HG02763 (cell line): ENCODE measurements at regions not wholly inside any gene's neighbourhood (a gene's known extent, or its start where the extent isn't known, plus 50 kb on each side); places are given as distances from the start of the nearest gene placed in this dataset.

ENCODE experiments used
- ATAC-seq: cut with Tn5 transposase; IDR thresholded peaks from one replicate; pipeline ENCODE4 v1.9.1; 2021; ENCODE audit warnings: mild to moderate bottlenecking, moderate library complexity; ENCODE audit not compliant: unreplicated experiment

DNA sequence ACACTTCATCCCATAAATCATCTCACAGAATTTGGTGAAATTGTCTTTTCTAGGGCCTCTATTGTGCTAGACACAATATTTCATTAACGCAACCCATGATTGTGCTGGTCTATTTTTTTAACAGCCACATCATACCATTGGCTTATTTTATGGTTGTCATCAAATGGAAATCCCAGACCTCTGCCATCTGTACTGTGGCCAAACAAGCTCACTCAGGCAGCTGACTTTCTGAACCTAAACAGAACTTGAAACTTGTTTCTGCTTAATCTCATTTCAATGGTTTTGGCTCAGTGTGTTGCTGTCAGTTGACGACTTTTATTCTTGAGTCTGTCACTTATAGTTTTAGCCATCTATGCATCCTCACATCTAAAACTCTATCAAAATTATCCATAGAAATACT, 111.8 kb downstream of the HAO1 start:
- ATAC-seq, result no peak

DNA sequence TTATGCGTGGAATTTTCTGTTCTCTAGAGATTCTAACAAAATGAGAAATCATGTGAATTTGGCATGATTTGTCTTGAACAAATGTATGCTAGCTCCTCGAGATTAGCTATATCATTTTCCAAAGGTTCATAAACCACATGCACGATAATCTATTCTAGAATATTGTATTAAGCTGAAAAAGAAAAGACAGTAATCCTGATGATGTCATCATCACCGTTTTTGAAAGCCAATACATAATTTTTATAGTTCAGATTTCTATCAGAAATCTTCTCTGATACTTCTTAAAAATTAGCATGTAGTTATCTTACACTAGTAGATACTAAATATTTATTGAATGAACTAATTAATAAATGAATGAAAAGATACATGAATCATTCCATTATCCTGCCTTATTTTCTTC, 111.2 kb downstream of the HAO1 start:
- ATAC-seq, result no peak

DNA sequence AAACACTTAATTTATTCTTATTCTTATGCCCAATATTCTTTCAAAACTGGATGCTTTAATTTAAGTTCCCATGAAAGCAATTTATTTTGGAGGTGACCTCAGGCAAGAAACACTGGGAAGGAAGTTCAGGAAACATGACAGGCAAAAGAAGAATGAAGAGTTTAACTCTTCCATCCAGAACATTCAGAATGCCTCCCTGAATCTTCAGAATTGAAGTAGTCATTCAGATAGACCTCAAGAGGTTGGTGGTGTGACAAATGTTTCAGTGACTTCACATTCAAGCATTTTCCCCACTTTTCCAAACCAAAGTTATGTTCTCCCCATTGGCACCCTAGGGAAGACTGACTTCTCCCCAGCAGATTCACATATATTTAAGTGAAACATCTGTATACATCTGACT, 110.5 kb downstream of the HAO1 start:
- no peak for ATAC-seq
